ENCODE measurements at regions not wholly inside any gene's neighbourhood (a gene's known extent, or its start where the extent isn't known, plus 50 kb on each side); places are given as distances from the start of the nearest gene placed in this dataset.

DNA sequence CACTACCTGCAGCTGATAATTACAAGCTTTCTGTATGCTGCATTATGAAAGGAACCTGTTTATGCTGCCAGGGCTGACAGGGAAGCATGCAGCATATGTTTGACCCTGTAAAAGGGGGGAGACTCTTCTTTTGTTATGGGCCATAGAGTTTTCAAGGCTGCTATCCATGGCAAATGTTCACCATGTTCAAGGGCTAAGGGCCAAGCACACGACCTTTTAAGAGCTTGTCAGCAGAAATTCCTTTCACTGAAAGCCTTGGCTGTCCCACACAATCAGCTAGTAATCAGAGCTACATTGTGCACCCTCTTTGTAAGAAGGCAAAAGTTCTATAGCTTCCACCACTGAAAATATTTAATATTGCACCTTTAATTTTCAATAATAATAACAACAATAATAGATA lies 74.2 kb upstream of the MBIP start:
- TF ChIP-seq EP300 (IDR thresholded peaks at IDR 0.05) (no peak), CTCF (IDR thresholded peaks at IDR 0.05) (no peak), POLR2A (IDR thresholded peaks at IDR 0.05) (no peak), POLR2AphosphoS5 (IDR thresholded peaks at IDR 0.05) (no peak)
